NB4 (cell line): ENCODE measurements at regions not wholly inside any gene's neighbourhood (a gene's known extent, or its start where the extent isn't known, plus 50 kb on each side); places are given as distances from the start of the nearest gene placed in this dataset.
"Not testable (repeated sequence)": the region's sequence is repeated elsewhere in the genome, so short reads cannot be mapped to it uniquely, and the experiment has no call there.

Experiments used
- CTCF ChIP-seq: IDR thresholded peaks from one replicate; pipeline ENCODE4 v1.5.1; 2012; ENCODE audit warnings: low read depth, low read length
- MYC ChIP-seq: IDR thresholded peaks from 2 replicates; pipeline ENCODE4 v1.6.1; 2011; ENCODE audit warnings: low read depth, low read length
- POLR2A ChIP-seq: IDR thresholded peaks from 2 replicates; pipeline ENCODE4 v1.6.1; 2011; ENCODE audit warnings: mild to moderate bottlenecking; ENCODE audit not compliant: insufficient read length; ENCODE audit errors: extremely low read depth

- TF ChIP-seq CTCF, POLR2A, MYC: not testable (repeated sequence)
Measured at GRCh38 chr18:57879924-57880323, 76.8 kb upstream of the ATP8B1 start.
